ENCODE measurements at regions not wholly inside any gene's neighbourhood (a gene's known extent, or its start where the extent isn't known, plus 50 kb on each side); places are given as distances from the start of the nearest gene placed in this dataset.
"Not testable (repeated sequence)": the region's sequence is repeated elsewhere in the genome, so short reads cannot be mapped to it uniquely, and the experiment has no call there.

DNA sequence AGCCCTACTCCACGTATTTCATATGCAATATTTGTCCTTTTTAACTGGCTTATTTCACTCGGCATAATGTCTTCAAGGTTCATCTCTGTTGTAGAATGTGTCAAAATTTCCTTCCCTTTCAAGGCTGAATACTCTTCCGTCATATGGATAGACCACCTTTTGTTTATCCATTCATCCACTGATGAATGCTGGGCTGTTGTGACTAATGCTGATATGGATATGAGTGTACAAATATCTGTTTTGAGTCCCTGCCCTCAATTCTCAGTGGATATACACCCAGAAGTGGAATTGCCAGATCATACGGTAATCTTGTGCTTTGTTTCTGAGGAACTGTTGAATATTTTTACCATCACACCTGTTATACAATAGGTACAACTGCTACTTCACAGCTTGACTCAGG, 155.2 kb upstream of the IRF2BP2 start:
- FAIRE-seq, result no peak

GRCh38 chr1:234763910-234764309, 153.9 kb upstream of the IRF2BP2 start:
- TF ChIP-seq POLR2AphosphoS5 (IDR thresholded peaks at IDR 0.05; ENCODE audit: low read depth, low read length) (no peak), POU2F2 (IDR thresholded peaks at IDR 0.05; ENCODE audit: low read depth, low read length) (no peak), PAX5 (IDR thresholded peaks at IDR 0.05; ENCODE audit: insufficient read depth, low read length, severe bottlenecking) (no peak), TAF1 (IDR thresholded peaks at IDR 0.05; ENCODE audit: low read depth, low read length) (no peak), POLR2A (IDR thresholded peaks at IDR 0.05; ENCODE audit: low read depth, low read length) (no peak), SPI1 (IDR thresholded peaks at IDR 0.05; ENCODE audit: low read depth, low read length) (no peak)
- FAIRE-seq, result peak; percentile 9
- no peak for DNase-seq (ENCODE audit: insufficient read length, low spot score)

More for the DNA sequence above, 155.2 kb upstream of the IRF2BP2 start:
- no peak for DNase-seq (ENCODE audit: insufficient read length, low spot score)
- TF ChIP-seq POU2F2 (IDR thresholded peaks at IDR 0.05; ENCODE audit: low read depth, low read length) (no peak), SPI1 (IDR thresholded peaks at IDR 0.05; ENCODE audit: low read depth, low read length) (no peak), PAX5 (IDR thresholded peaks at IDR 0.05; ENCODE audit: insufficient read depth, low read length, severe bottlenecking) (no peak), POLR2AphosphoS5 (IDR thresholded peaks at IDR 0.05; ENCODE audit: low read depth, low read length) (no peak), POLR2A (IDR thresholded peaks at IDR 0.05; ENCODE audit: low read depth, low read length) (no peak), TAF1 (IDR thresholded peaks at IDR 0.05; ENCODE audit: low read depth, low read length) (no peak)

GRCh38 chr1:234763367-234763766, 153.4 kb upstream of the IRF2BP2 start:
- FAIRE-seq, result no peak
- TF ChIP-seq POLR2A (IDR thresholded peaks at IDR 0.05; ENCODE audit: low read depth, low read length) (no peak), POU2F2 (IDR thresholded peaks at IDR 0.05; ENCODE audit: low read depth, low read length) (no peak), SPI1 (IDR thresholded peaks at IDR 0.05; ENCODE audit: low read depth, low read length) (no peak), PAX5 (IDR thresholded peaks at IDR 0.05; ENCODE audit: insufficient read depth, low read length, severe bottlenecking) (no peak)
- no peak for DNase-seq (ENCODE audit: insufficient read length, low spot score)

DNA sequence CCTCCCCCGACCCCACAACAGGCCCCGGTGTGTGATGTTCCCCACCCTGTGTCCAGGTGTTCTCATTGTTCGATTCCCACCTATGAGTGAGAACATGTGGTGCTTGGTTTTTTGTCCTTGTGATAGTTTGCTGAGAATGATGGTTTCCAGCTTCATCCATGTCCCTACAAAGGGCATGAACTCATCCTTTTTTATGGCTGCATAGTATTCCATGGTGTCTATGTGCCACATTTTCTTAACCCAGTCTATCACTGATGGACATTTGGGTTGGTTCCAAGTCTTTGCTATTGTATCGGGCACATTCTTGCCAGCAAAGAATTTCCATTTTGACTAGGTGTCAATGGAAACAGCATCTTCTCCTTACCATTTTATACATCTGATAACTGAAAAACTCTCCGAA, 152.1 kb upstream of the IRF2BP2 start:
- not testable (repeated sequence) for FAIRE-seq

DNA sequence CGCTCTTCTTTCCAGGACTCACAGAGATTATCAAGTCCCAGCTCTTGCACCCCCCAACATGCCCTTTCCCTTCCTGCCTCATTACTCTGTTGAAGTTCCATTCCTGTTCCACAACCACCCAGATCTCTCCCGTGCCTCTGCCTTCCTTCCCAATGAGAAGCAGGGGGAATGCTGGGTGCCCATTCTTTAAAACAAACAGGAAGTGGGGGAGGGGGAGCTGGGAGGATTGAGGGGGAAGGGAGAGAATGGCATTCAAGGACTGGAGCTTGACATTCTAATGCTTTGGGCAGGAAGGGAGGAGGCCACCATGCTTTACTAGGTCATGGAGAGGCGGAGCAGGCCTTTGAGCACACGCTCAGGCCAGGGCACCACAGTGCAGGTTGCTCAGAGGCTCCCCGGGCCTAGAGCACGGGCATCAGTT, 150.3 kb upstream of the IRF2BP2 start:
- DNase-seq (ENCODE audit: insufficient read length, low spot score), result no peak
- no peak for TF ChIP-seq POLR2AphosphoS5 (IDR thresholded peaks at IDR 0.05; ENCODE audit: low read depth, low read length)
- FAIRE-seq, result no peak

More for the DNA sequence above, 152.1 kb upstream of the IRF2BP2 start:
- not testable (repeated sequence) for DNase-seq (ENCODE audit: insufficient read length, low spot score)

GRCh38 chr1:234759888-234760287, 149.9 kb upstream of the IRF2BP2 start:
- DNase-seq (ENCODE audit: insufficient read length, low spot score), result no peak
- no peak for FAIRE-seq
- TF ChIP-seq POLR2AphosphoS5 (IDR thresholded peaks at IDR 0.05; ENCODE audit: low read depth, low read length) (no peak), SPI1 (IDR thresholded peaks at IDR 0.05; ENCODE audit: low read depth, low read length) (no peak), TAF1 (IDR thresholded peaks at IDR 0.05; ENCODE audit: low read depth, low read length) (no peak), POLR2A (IDR thresholded peaks at IDR 0.05; ENCODE audit: low read depth, low read length) (no peak), POU2F2 (IDR thresholded peaks at IDR 0.05; ENCODE audit: low read depth, low read length) (no peak), PAX5 (IDR thresholded peaks at IDR 0.05; ENCODE audit: insufficient read depth, low read length, severe bottlenecking) (no peak)

- TF ChIP-seq TAF1 (IDR thresholded peaks at IDR 0.05; ENCODE audit: low read depth, low read length) (no peak), POLR2A (IDR thresholded peaks at IDR 0.05; ENCODE audit: low read depth, low read length) (no peak), POU2F2 (IDR thresholded peaks at IDR 0.05; ENCODE audit: low read depth, low read length) (no peak), POLR2AphosphoS5 (IDR thresholded peaks at IDR 0.05; ENCODE audit: low read depth, low read length) (no peak), PAX5 (IDR thresholded peaks at IDR 0.05; ENCODE audit: insufficient read depth, low read length, severe bottlenecking) (no peak), SPI1 (IDR thresholded peaks at IDR 0.05; ENCODE audit: low read depth, low read length) (peak; percentile 54)
- FAIRE-seq (no peak), DNase-seq (ENCODE audit: insufficient read length, low spot score) (no peak)
Measured at GRCh38 chr1:234758851-234759250, 148.9 kb upstream of the IRF2BP2 start.

GRCh38 chr1:234756857-234757256, 146.9 kb upstream of the IRF2BP2 start:
- FAIRE-seq (no peak), DNase-seq (ENCODE audit: insufficient read length, low spot score) (no peak)
- TF ChIP-seq POU2F2 (IDR thresholded peaks at IDR 0.05; ENCODE audit: low read depth, low read length), result no peak
- no peak for TF ChIP-seq PAX5 (IDR thresholded peaks at IDR 0.05; ENCODE audit: insufficient read depth, low read length, severe bottlenecking)
- no peak for TF ChIP-seq POLR2A (IDR thresholded peaks at IDR 0.05; ENCODE audit: low read depth, low read length)
- TF ChIP-seq TAF1 (IDR thresholded peaks at IDR 0.05; ENCODE audit: low read depth, low read length), result no peak
- TF ChIP-seq SPI1 (IDR thresholded peaks at IDR 0.05; ENCODE audit: low read depth, low read length), result no peak
- TF ChIP-seq POLR2AphosphoS5 (IDR thresholded peaks at IDR 0.05; ENCODE audit: low read depth, low read length), result no peak

GRCh38 chr1:234756066-234756774, 146.2 kb upstream of the IRF2BP2 start:
- TF ChIP-seq SPI1 (IDR thresholded peaks at IDR 0.05; ENCODE audit: low read depth, low read length) (no peak), POLR2AphosphoS5 (IDR thresholded peaks at IDR 0.05; ENCODE audit: low read depth, low read length) (no peak), POLR2A (IDR thresholded peaks at IDR 0.05; ENCODE audit: low read depth, low read length) (no peak), TAF1 (IDR thresholded peaks at IDR 0.05; ENCODE audit: low read depth, low read length) (no peak), PAX5 (IDR thresholded peaks at IDR 0.05; ENCODE audit: insufficient read depth, low read length, severe bottlenecking) (no peak), POU2F2 (IDR thresholded peaks at IDR 0.05; ENCODE audit: low read depth, low read length) (no peak)
- no peak for FAIRE-seq
- DNase-seq (ENCODE audit: insufficient read length, low spot score), result no peak

DNA sequence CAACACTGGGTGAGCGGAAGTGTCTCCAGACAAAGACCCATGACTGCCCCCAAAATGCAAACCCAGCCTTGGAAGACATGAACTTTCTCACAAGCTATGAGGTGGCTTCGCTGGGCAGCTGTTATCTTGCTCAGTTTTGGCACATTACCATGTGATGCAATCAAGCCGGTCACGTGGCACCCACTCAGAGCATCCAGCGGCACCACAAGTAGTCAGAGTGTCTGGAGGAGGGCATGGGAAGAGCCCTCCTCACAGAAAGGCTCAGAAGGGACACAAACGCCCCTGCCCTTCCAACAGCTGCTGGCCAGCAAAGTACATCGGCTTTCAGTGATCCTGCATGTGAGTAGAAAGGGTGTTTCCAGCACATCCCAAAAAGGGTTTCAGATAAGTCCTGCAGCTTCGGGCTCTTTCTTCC, 145.5 kb upstream of the IRF2BP2 start:
- no peak for FAIRE-seq
- TF ChIP-seq POLR2A (IDR thresholded peaks at IDR 0.05; ENCODE audit: low read depth, low read length) (no peak), PAX5 (IDR thresholded peaks at IDR 0.05; ENCODE audit: insufficient read depth, low read length, severe bottlenecking) (no peak), SPI1 (IDR thresholded peaks at IDR 0.05; ENCODE audit: low read depth, low read length) (no peak), POLR2AphosphoS5 (IDR thresholded peaks at IDR 0.05; ENCODE audit: low read depth, low read length) (no peak), POU2F2 (IDR thresholded peaks at IDR 0.05; ENCODE audit: low read depth, low read length) (no peak), TAF1 (IDR thresholded peaks at IDR 0.05; ENCODE audit: low read depth, low read length) (no peak)
- DNase-seq (ENCODE audit: insufficient read length, low spot score), result no peak
